Renal pelvis (tissue), 1 donor: ENCODE measurements at regions not wholly inside any gene's neighbourhood (a gene's known extent, or its start where the extent isn't known, plus 50 kb on each side); places are given as distances from the start of the nearest gene placed in this dataset.
A peak's percentile ranks its signal among the peaks of the same experiment; 100 is the strongest.
"Not testable (repeated sequence)": the region's sequence is repeated elsewhere in the genome, so short reads cannot be mapped to it uniquely, and the experiment has no call there.

Experiments
- DNase-seq: peaks from one replicate; pipeline ENCODE4 v3.0.0-alpha.2; 2013

GRCh38 chr7:56466607-56467525 is 350.6 kb upstream of the NUPR2 start:
- not testable (repeated sequence) for DNase-seq

- DNase-seq, result no peak
Measured at GRCh38 chr7:56449762-56450161, 333.5 kb upstream of the NUPR2 start.

DNA sequence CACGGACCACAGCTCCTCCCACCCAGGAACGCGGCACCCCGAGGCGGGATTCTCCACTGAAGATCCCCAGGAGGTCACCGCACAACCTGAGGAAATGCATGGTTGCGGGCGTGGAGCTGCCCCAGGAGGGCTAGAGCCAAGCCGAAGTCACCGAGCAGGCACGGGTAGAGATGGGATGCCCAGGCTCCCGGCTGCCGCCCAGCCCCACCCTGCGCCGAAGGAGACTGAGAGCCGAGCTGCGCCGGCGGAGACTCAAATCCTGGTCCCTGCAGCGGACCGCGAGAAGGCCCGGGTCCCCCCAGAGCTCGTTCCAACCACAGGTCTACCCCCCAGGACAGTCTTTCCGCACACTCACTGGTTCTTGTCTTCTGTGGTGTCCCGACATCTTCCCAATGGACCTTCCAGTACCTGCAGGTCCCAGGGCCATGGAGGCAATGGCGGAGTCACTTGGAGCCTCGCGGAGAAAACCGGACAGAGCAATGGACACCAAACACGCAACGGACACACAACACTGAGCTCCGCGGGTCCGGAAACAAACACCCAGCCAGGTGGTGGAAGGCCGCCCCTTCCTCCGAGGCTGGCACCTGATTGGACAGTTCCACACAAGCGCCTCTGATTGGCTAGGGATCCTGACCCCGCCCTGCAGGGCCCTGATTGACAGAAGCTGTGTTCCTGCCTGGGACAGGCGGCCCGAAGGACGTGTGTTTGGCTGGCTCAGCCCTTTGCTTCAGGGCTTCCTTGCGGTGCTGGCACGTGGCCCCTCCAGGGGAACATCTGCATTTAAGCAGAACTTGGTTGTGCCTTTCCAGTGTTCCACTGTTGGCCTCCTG is 331.9 kb upstream of the NUPR2 start:
- DNase-seq, result no peak

- DNase-seq, result not testable (repeated sequence)
Measured at GRCh38 chr7:56420528-56420927, 304.3 kb upstream of the NUPR2 start.

DNA sequence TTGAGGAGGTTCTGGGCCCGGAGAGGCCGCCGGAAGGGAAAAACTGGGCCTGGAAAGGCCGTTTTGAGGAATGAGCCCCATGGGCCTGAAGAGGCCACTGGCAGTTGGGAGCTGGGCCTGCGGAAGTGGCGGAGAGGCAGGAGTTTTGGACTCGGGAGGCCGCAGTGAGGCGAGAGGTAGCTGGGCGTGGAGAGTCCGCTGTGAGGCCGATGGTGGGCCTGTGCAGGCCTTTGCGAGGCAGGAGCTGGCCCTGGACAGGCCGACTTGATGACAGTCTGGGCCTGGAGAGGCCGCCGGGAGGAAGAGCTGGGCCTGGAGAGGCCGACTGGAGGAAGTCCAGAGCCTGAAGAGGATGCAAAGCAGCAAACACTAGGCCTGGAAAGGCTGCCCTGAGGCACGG is 259.0 kb upstream of the NUPR2 start:
- DNase-seq, result no peak

DNA sequence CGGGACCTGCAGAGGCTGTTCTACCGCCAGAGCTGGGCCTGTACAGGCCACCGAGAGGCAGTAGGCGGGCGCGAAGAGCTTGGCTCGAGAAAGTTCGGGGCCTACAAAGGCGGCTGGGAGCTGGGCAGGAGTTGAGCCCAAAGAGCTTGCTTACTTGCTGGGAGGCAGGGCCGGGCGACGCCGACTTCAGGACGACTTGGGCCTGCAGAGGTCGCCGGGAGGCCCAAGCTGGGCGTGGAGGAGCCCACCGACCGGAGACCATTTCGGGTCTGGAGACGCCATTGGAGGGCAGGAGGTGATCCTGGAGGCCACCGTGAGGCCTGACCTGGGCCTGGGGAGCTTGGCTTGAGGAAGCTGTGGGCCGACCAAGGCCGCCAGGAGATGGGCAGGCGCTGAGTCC is 258.4 kb upstream of the NUPR2 start:
- not testable (repeated sequence) for DNase-seq

DNA sequence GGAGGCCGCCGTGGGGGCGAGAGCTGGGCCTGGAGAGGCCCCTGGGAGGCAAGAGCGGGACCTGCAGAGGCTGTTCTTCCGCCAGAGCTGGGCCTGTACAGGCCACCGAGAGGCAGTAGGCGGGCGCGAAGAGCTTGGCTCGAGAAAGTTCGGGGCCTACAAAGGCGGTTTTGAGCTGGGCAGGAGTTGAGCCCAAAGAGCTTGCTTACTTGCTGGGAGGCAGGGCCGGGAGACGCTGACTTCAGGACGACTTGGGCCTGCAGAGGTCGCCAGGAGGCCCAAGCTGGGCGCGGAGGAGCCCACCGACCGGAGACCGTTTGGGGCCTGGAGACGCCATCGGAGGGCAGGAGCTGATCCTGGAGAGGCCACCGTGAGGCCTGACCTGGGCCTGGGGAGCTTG is 257.1 kb upstream of the NUPR2 start:
- not testable (repeated sequence) for DNase-seq

DNA sequence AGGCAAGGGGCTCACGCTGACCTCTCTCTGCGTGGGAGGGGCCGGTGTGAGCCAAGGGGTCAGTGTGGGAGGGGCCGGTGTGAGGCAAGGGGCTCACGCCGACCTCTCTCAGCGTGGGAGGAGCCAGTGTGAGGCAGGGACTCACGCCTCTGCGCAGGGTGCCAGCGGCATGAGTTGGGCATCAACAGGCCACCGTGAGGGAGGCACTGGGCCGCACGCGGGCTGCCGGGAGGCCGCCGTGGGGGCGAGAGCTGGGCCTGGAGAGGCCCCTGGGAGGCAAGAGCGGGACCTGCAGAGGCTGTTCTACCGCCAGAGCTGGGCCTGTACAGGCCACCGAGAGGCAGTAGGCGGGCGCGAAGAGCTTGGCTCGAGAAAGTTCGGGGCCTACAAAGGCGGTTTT is 255.6 kb upstream of the NUPR2 start:
- DNase-seq, result not testable (repeated sequence)

DNA sequence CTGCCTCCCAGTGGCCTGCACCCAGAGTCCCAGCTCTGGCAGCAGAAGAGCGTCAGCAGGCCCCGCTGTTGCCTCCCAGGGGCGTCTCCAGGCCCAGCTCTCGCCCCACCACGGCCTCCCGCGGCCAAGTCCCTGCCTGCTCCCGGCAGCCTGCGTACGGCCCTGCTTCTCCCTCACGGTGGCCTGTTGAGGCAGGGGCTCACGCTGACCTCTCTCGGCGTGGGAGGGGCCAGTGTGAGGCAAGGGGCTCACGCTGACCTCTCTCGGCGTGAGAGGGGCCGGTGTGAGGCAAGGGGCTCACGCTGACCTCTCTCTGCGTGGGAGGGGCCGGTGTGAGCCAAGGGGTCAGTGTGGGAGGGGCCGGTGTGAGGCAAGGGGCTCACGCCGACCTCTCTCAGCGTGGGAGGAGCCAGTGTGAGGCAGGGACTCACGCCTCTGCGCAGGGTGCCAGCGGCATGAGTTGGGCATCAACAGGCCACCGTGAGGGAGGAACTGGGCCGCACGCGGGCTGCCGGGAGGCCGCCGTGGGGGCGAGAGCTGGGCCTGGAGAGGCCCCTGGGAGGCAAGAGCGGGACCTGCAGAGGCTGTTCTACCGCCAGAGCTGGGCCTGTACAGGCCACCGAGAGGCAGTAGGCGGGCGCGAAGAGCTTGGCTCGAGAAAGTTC is 254.1 kb upstream of the NUPR2 start:
- not testable (repeated sequence) for DNase-seq

GRCh38 chr7:56367914-56368313 is 251.7 kb upstream of the NUPR2 start:
- not testable (repeated sequence) for DNase-seq

DNA sequence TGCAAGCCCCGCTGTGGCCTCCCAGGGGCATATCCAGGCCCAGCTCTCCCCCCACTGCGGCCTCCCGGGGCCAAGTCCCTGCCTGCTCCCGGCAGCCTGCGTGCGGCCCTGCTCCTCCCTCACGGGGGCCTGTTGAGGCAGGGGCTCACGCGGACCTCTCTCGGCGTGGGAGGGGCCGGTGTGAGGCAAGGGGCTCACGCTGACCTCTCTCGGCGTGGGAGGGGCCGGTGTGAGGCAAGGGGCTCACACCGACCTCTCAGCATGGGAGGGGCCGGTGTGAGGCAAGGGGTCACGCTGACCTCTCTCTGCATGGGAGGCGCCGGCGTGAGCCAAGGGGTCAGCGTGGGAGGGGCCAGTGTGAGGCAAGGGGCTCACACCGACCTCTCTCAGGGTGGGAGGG is 251.2 kb upstream of the NUPR2 start:
- not testable (repeated sequence) for DNase-seq

- DNase-seq, result not testable (repeated sequence)
Measured at GRCh38 chr7:56366701-56367100, 250.5 kb upstream of the NUPR2 start.

- not testable (repeated sequence) for DNase-seq
Measured at GRCh38 chr7:56352576-56352975, 236.4 kb upstream of the NUPR2 start.

DNA sequence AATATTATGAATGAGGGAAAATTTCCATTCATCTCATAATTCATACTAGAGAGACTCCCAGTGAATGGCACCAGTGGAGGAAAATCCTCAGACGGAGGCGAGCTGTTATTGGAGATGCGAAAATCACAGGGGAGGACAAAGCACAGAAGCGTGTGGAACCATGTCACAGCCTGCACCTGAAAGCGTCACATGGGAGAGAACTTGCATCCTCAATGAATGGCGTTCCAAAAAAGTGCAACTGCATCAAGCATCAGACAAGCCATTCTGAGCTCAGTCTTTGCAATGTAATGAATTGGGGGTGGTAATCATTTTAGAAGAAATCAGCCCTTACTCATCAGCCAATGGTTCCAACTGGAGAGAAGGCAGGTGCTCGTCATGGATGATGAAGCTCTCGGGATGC is 235.0 kb upstream of the NUPR2 start:
- DNase-seq, result not testable (repeated sequence)

DNA sequence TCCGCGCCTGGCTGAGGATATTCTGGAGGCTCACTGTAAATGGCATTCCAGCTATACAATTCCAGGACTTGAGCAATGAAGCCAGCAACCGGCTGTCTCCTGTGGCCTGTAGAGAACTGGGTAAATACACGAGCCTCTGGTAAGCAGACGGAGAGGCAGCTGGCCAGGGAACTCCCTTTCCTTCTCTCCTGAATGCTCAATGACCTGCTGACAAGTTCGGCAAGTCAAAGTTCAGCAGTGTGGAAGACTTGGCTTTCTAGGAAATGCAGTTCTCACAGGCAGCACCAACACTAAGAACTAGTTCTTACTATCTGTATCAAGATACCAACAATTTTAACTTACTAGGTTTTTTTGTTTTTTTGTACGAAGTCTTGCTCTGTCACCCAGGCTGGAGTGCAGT is 232.1 kb upstream of the NUPR2 start:
- DNase-seq, result not testable (repeated sequence)

DNA sequence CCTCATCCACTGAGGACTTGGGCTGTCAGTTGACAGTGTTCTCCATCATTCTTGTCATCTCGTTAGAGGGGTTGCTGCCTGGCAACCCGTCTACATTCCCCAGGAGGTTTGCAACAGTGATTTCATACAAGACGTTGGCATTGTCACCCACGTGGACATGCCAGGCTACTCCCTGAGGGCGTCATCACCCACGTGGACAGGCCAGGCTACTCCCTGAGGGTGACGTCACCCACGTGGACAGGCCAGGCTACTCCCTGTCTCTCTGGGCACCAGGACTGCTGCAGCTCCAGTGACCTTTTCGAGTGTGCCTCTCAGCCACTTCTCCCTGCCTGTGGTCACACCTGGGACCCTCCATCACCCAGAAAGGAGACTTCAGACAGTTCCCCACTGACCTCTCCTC is 212.1 kb upstream of the NUPR2 start:
- DNase-seq, result not testable (repeated sequence)

DNA sequence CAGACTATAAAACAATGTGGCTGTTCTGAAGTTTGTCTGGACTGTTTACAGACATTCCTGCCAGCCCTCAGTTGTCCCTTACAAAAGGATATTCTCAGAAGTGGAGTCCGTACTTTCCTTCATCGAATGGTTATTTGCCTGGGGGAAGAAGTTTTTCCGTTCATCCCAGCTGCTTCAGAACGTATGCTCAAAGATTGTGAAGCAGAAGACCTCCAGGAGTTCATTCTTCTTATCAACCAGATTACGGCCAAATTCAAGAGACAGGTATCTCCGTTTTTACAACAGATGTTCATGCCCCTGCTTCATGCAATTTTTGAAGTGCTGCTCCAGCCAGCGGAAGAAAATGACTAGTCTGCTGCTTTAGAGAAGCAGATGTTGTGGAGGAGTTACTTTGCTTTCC is 174.3 kb upstream of the NUPR2 start:
- no peak for DNase-seq

DNA sequence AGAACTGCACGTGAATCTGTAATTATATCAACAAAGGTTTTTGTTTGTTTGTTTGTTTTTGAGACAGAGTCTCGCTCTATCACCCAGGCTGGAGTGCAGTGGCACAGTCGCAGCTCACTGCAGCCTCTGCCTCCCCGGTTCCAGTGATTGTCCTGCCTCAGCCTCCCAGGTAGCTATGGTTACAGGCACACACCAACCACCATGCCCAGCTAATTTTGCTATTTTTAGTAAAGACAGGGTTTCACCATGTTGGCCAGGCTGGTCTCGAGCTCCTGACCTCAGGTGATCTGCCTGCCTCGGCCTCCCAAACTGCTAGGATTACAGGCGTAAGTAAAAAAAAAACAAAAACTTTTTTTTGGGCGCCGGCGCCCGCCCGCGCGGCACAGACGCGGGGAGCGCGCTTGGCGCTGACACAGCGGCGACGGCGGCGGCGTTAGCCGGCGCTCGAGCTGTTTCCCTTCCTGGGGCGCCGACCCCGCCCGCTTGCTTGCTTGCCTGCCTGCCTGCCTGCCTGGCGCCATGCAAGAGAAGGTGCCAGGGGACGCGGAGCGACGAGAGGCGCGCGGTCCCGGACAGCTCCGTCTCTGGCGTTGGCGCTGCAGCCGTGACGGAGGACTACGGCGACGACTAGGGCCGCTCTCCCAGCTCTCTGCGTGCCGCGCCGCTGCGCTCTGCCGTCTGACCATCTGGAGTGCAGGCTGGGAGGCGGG is 171.4 kb upstream of the NUPR2 start:
- peak; percentile 9 for DNase-seq

DNA sequence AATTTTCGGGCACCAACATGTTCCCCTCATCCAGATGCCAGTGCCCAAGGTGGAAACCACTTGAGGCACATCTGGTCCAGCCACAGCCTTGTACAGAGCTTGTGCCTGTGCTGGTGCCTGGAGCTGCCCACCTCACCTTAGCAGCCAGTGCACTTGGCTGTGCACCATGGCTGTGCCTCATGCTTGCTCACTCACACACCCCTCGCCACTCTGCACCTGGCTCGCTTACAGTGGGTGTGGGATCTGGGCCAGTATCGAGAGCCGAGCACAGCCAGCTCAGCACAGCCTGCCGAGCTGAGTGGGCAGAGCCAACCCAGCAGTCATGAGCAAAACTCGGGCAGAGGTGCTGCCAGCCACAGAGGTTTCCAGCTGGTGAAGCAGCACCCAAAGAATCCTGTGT is 139.9 kb upstream of the NUPR2 start:
- no peak for DNase-seq

GRCh38 chr7:56250135-56250534 is 133.9 kb upstream of the NUPR2 start:
- DNase-seq, result no peak

- DNase-seq, result no peak
Measured at GRCh38 chr7:56229631-56230030, 113.4 kb upstream of the NUPR2 start.

DNA sequence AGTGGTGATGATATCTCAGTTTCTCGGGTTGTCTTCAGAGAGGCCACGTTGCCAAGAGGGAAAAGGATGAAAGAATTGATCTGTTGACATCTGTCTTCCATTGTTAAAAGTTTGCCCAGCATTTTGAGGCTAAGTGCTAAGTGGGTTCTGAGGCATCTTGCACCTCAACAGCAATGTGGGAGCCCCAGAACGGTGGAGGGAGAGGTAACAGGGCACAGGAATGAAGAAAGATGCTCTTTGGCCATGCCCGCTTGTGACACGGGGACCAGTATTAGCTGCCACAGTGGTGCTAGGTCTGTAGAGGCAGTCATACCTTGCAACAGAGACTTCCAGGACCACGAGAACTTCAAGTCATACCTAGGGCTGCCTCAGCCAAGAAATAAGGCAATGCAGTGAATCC is 106.6 kb upstream of the NUPR2 start:
- no peak for DNase-seq
